LHCN-M2 (cell line): ENCODE measurements at regions not wholly inside any gene's neighbourhood (a gene's known extent, or its start where the extent isn't known, plus 50 kb on each side); places are given as distances from the start of the nearest gene placed in this dataset.
"Not testable (repeated sequence)": the region's sequence is repeated elsewhere in the genome, so short reads cannot be mapped to it uniquely, and the experiment has no call there.

ENCODE experiments used
- DNase-seq: peaks from one replicate; pipeline ENCODE4 v3.0.0-alpha.2; 2012; ENCODE audit warnings: low read depth

GRCh38 chr2:84052043-84052442 lies 407.0 kb downstream of the SUCLG1 start:
- no peak for DNase-seq

DNA sequence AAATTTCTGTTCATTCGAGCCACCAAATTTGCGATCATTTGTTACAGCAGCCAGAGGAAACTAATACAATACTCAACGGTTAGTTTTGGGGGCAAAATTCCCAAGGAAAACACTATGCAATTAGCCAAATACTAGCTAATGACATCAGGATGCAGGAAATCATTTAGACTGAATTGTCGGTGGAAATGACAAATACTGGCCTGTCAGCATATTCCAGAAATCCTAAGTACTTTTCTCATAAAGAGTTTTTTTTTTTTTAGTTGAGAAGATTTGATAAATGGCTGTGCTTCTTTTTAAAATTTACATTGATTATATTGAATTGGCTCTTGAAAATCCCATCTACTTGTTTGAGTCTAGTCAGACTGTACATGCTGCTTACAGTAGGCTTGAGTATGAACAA lies 410.1 kb downstream of the SUCLG1 start:
- no peak for DNase-seq

GRCh38 chr2:84041506-84041905 lies 417.6 kb downstream of the SUCLG1 start:
- no peak for DNase-seq

DNA sequence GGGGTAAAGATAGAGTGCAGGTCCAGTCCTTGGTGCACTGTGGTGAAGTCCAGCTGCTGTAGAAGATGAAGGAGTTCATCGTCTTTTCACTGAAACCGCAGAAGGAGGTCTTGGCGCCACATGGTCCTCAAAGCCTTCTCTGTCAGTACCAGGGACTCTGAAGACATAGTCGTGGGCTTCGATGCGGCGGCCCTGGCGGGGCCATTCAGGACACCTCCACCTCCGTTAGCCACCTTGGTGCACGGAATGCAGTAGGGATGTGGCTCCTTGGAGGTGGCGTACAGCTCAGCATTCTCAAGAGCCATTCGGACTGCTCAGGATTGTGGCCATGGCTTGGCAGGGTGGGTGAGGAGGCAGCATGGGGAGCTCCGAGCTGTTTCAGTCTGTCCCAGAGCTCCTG lies 418.8 kb downstream of the SUCLG1 start:
- DNase-seq, result no peak

DNA sequence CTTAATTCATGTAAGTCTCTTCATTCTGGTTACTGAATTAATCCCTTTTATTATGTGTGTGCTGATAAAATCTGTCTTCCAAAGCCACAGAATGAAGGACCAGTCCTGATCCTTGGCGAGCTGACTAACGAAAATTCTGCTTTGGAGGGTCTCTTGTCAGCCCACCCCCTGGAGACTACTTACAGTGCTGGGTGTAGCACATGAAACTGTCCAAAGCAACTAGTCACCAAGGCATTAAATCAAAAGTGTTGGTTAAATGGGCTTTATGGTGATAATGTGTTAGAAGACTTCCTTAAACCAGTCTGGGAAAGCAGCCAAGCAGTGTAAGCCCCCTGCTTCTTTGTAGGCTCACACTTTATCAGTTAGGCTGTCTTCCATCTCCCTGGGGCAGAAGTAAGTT lies 420.2 kb downstream of the SUCLG1 start:
- DNase-seq, result no peak

- DNase-seq, result no peak
These were observed 425.6 kb downstream of the SUCLG1 start for GRCh38 chr2:84033347-84033974.

DNA sequence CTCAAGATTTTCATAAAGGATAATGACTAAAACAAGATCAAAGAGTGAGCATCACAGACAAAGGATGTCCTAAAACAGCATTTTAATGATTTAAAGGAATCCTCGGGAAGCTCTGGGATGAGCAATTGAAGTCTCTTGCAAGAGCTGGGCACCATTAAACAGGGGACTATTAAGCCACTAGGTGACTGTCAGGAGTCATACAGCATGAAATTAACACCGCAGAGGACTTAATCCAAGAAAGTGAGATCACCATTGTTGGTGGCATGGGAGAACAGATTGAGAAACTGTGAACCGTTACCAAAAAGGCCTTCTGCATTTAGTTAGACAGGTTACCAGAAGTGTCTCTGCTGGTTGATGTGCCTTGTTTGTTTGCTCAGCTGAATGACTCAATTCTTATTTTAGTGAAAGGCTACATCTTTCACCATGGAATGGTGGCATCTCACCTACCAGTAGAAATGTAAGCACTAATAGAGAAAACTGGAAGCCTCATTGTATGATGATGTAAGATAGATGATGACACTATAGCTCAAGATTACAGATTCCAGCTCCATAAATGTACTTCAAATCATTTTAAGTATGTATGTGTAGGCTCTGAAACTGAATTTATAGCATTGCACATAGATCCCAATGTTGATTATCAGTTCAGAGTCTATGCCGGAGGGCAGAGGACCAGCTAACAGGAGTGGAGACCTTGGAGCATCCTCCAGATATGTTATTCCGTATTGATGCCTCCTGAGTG lies 427.6 kb downstream of the SUCLG1 start:
- no peak for DNase-seq

GRCh38 chr2:84029903-84030575 lies 429.0 kb downstream of the SUCLG1 start:
- no peak for DNase-seq

DNA sequence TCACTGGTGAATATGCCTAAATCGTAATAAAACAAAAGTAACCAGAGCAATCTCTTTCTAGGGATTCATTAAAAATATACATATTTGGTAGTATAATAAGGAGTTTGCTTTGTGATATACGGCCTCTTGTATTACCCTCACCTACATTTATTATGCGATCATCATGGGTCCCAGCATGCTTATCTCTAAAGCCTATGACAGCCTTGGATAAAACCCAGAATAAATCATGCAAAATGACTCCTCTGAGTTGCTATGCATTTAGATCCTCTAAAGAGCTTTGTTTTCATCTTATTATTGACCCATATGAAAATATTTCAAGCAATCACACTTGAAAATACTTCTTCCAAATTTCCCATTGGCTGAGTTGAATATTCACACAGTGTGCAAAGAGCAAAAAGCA lies 432.3 kb downstream of the SUCLG1 start:
- DNase-seq, result no peak

GRCh38 chr2:84022810-84023431 lies 436.2 kb downstream of the SUCLG1 start:
- peak; percentile 33 for DNase-seq

DNA sequence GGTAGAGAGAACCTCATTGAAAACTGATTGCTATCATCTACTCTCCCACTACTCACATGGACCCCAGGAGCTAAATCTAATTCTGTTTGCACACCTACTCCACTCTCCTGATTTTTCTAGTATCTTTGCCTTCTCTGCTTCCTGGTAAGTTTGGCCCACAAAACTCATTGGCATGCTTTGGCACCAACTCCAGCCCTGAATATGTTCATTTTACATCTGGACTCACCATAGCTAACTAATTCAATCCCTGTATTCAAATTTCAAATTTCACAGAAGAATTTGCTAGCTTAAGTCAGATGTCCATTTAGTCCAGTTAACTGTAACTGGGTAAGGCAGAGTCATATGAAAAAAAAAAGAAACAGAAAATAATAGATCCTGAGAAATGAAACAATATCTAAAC lies 442.1 kb downstream of the SUCLG1 start:
- DNase-seq, result no peak

DNA sequence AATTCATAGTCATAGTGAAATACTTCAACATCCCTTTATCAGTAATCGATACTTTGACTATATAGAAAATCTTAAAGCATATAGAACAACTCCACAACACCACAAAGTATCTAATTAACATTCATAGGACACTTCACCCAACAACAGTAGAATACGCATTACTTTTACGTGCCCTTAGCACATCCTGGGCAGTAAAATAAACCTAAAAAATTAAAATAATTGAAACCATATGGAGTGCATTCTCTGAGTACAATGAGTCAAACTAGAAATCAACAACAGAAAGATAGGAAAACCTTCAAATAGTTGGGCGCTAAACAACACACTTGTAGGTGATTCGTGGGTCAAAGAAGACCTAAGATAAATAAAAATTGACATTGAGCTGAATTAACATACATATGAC lies 442.9 kb downstream of the SUCLG1 start:
- DNase-seq, result no peak

DNA sequence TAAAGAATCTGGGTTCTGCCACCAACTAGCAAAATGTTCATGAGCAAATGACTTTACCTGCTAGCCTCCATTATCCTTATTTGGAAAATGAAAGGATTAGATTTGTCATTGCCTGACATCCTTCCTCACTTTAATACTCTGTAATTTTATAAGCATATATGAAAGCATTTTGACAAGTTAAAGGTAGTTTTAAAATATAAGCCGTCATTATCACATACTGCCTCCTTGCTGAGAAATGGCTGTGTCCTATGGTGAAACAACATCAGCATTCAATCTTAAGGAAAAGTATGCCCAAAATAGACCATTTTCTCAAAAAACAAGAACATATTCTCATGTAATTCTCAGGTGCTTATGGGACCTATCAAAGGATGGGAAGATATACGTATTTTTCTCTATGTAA lies 461.2 kb downstream of the SUCLG1 start:
- no peak for DNase-seq

DNA sequence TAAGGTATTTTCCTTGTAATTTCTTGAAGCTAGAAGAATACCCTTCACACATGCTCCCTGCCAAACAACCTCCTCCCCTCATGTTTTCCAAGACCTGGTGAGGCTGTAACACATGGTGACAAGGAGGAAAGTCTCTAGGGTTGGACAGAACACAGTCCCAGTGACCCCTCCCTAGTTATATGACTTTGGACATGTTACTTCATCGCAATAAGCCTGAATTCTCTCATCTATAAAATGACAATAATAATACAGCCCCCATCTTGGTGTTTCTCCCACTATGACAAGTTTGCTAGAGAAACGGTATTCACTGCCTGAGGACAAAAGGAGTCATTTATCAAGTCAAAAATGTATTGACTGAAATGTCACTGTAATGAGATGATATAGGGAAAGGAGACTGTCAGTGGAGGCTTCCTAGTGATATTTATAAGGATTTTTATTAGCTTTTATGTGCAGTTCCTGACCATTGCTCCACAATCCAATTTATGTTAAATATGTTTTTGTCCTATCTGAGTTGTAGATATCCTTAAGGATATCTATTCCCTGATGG lies 464.4 kb downstream of the SUCLG1 start:
- DNase-seq, result no peak

GRCh38 chr2:83993873-83994632 lies 465.0 kb downstream of the SUCLG1 start:
- DNase-seq, result no peak

DNA sequence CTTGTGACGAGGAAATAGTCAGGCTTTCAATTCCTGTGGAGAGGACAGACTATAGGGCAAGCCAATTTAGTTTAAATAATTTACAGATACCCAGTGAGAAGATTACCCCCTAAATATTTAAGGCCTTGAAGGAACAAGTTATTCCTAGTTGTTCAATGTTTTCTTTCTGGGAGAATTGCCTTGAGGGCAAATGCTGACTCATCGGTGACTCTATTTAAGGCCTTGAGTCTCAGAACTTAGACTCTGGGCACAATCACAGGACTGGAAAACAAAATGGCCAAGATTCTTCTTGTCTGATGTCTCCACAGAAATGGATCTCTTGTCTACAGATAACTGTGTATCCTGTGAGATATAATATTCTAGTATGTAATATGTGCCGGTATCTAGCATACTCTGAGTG lies 467.1 kb downstream of the SUCLG1 start:
- DNase-seq, result no peak

- DNase-seq, result no peak
These were observed 468.4 kb downstream of the SUCLG1 start for GRCh38 chr2:83990636-83991035.

- not testable (repeated sequence) for DNase-seq
These were observed 482.5 kb downstream of the SUCLG1 start for GRCh38 chr2:83976628-83977027.

- DNase-seq, result no peak
These were observed 487.0 kb downstream of the SUCLG1 start for GRCh38 chr2:83972128-83972527.

GRCh38 chr2:83971547-83971946 lies 487.5 kb downstream of the SUCLG1 start:
- no peak for DNase-seq

- DNase-seq, result no peak
These were observed 488.7 kb downstream of the SUCLG1 start for GRCh38 chr2:83970217-83970929.
